Spleen (tissue), 11 donors: ENCODE measurements at regions not wholly inside any gene's neighbourhood (a gene's known extent, or its start where the extent isn't known, plus 50 kb on each side); places are given as distances from the start of the nearest gene placed in this dataset.

ENCODE experiments used
- DNase-seq: peaks from one replicate; pipeline ENCODE4 v3.0.0-alpha.2; 2020
- H3K27ac ChIP-seq, 8 donors: fragments of 200-600 bp; sonication (generic) in 7 of 8; 1 replicate in 4 of 8; 2 replicates in 4 of 8; pipeline versions ENCODE4 v1.5.0 to v1.8.0; 2016 to 2021; ENCODE audit warnings: inconsistent platforms in 4 of 8, mild to moderate bottlenecking in 4 of 8, moderate library complexity in 1 of 8
- H3K27me3 ChIP-seq, 7 donors: fragments of 200-600 bp; sonication (generic) in 6 of 7; replicated peaks in 1 of 7; 1 replicate in 4 of 7; 2 replicates in 3 of 7; pipeline versions ENCODE4 v1.5.0 to v1.8.0; 2016 to 2021; ENCODE audit warnings: inconsistent platforms in 3 of 7, mild to moderate bottlenecking in 1 of 7
- H3K36me3 ChIP-seq, 6 donors: fragments of 200-600 bp; sonication (generic) in 5 of 6; 1 replicate in 4 of 6; 2 replicates in 2 of 6; pipeline versions ENCODE4 v1.5.0 to v1.8.0; 2016 to 2021; ENCODE audit warnings: inconsistent platforms in 2 of 6
- H3K4me1 ChIP-seq, 6 donors: fragments of 200-600 bp; sonication (generic) in 5 of 6; 1 replicate in 3 of 6; 2 replicates in 3 of 6; pipeline versions ENCODE4 v1.5.0 to v1.8.0; 2016 to 2021; ENCODE audit warnings: inconsistent platforms in 3 of 6
- H3K4me3 ChIP-seq, 8 donors: fragments of 200-600 bp; sonication (generic) in 7 of 8; 1 replicate in 4 of 8; 2 replicates in 4 of 8; pipeline versions ENCODE4 v1.5.0 to v1.8.0; 2016 to 2021; ENCODE audit warnings: inconsistent platforms in 4 of 8, mild to moderate bottlenecking in 4 of 8, moderate library complexity in 2 of 8
- H3K9me3 ChIP-seq, 8 donors: fragments of 200-600 bp; sonication (generic) in 7 of 8; 1 replicate in 4 of 8; 2 replicates in 4 of 8; pipeline versions ENCODE4 v1.5.0 to v1.8.0; 2016 to 2021; ENCODE audit warnings: inconsistent platforms in 4 of 8
- CTCF ChIP-seq, 11 experiments: fragments of 200-600 bp in 7 of 11; fragments of 450-650 bp in 4 of 11; sonication (generic) in 4 of 11; IDR thresholded peaks in 8 of 11; conservative IDR thresholded peaks in 3 of 11; 1 replicate in 7 of 11; 2 replicates in 4 of 11; pipeline versions ENCODE4 v1.4.0 to v1.8.0; 2016 to 2021; ENCODE audit warnings: antibody characterized with exemption in 11 of 11, inconsistent platforms in 4 of 11, mild to moderate bottlenecking in 1 of 11
- POLR2A ChIP-seq, 3 donors: fragments of 450-650 bp; IDR thresholded peaks; one replicate each; pipeline ENCODE4 v1.5.1; 2017; ENCODE audit warnings: antibody characterized with exemption in 3 of 3, mild to moderate bottlenecking in 1 of 3
- POLR2AphosphoS5 ChIP-seq, 3 donors: sonication (generic); formaldehyde crosslinking; IDR thresholded peaks; one replicate each; pipeline ENCODE4 v1.5.1; 2017; ENCODE audit warnings: antibody characterized with exemption in 3 of 3
- WGBS, 5 donors: extraction: QIAGEN DNeasy Blood & Tissue Kit in 3 of 5; methylation state at CpG; one replicate each; pipeline versions ENCODE4 v1.1.5 to v1.1.7; 2013 to 2018; 5-methylcytosine and 5-hydroxymethylcytosine counted together
- intact Hi-C: fragments of 100-400 bp; cut with DNase I; formaldehyde crosslinking; loops from one replicate; pipeline ENCODE4 v1.15.0; 2023; ENCODE audit warnings: low total_unique reads
- donor health status: healthy with polysubstance abuse.
- donor health status: DM: no; HTN: no; CAD: no; lungs with moderate emphysema.
- donor health status: DM: no; HTN: no; CAD: no.
- donor health status: Bipolar disorder and iron deficiency.
- donor health status: healthy.
- donor health status: DM: no; HTN: no; CAD: no.
- donor health status: DM: yes; HTN: yes; CAD: no.

GRCh38 chr18:72114801-72115594 is 429.1 kb downstream of the CBLN2 start:
- TF ChIP-seq CTCF (IDR thresholded peaks at IDR 0.05 in 8 of 11, conservative IDR thresholded peaks at IDR 0.05 in 3 of 11) (no peak), POLR2A (IDR thresholded peaks at IDR 0.05) (no peak), POLR2AphosphoS5 (IDR thresholded peaks at IDR 0.05) (no peak)
- intact Hi-C loops = no loop called here
- Histone ChIP-seq H3K36me3 (no peaks in the 10 kb centered on the region), H3K9me3 (peaks cover 0 to 16% (median 0%) of the 10 kb centered on the region in 8 donors), H3K4me3 (no peak overlapping the region), H3K4me1 (no peaks in the 10 kb centered on the region), H3K27me3 (no peaks in the 10 kb centered on the region), H3K27ac (no peak overlapping the region)
- no peak for DNase-seq
- 83 to 96% (median 88%) methylated on average over 4 of the region's 4 CpGs for WGBS, 5 donors

- H3K9me3 ChIP-seq = peaks cover 0 to 4% (median 0%) of the 10 kb centered on the region in 8 donors
- no peak overlapping the region for H3K27ac ChIP-seq
- H3K4me3 ChIP-seq = no peak overlapping the region
- TF ChIP-seq POLR2AphosphoS5 (IDR thresholded peaks at IDR 0.05) (no peak), CTCF (IDR thresholded peaks at IDR 0.05 in 8 of 11, conservative IDR thresholded peaks at IDR 0.05 in 3 of 11) (no peak), POLR2A (IDR thresholded peaks at IDR 0.05) (no peak)
- 36 to 47% (median 41%) methylated on average over 9 of the region's 9 CpGs for WGBS, 5 donors
- intact Hi-C loops = no loop called here
- H3K27me3 ChIP-seq = no peaks in the 10 kb centered on the region
- no peaks in the 10 kb centered on the region for H3K4me1 ChIP-seq
- no peaks in the 10 kb centered on the region for H3K36me3 ChIP-seq
- DNase-seq = no peak
Observed at GRCh38 chr18:72107647-72108383, 436.3 kb downstream of the CBLN2 start.

GRCh38 chr18:72104851-72105250 is 439.3 kb downstream of the CBLN2 start:
- 78 to 89% (median 85%) methylated on average over 4 of the region's 4 CpGs for WGBS, 5 donors
- Histone ChIP-seq H3K4me1 (no peaks in the 10 kb centered on the region), H3K27ac (no peak overlapping the region), H3K36me3 (no peaks in the 10 kb centered on the region), H3K9me3 (peaks cover 0 to 4% (median 0%) of the 10 kb centered on the region in 8 donors), H3K27me3 (no peaks in the 10 kb centered on the region), H3K4me3 (no peak overlapping the region)
- no peak for DNase-seq
- TF ChIP-seq CTCF (IDR thresholded peaks at IDR 0.05 in 8 of 11, conservative IDR thresholded peaks at IDR 0.05 in 3 of 11) (no peak), POLR2A (IDR thresholded peaks at IDR 0.05) (no peak), POLR2AphosphoS5 (IDR thresholded peaks at IDR 0.05) (no peak)
- intact Hi-C loops = no loop called here

GRCh38 chr18:72102412-72102811 is 441.7 kb downstream of the CBLN2 start:
- H3K4me1 ChIP-seq = no peaks in the 10 kb centered on the region
- no peak overlapping the region for H3K4me3 ChIP-seq
- H3K9me3 ChIP-seq = peaks cover 0 to 11% (median 0%) of the 10 kb centered on the region in 8 donors
- no peak for DNase-seq
- H3K36me3 ChIP-seq = no peaks in the 10 kb centered on the region
- 42 to 91% (median 56%) methylated on average over 1 to 2 of the region's 2 CpGs for WGBS, 5 donors
- no peaks in the 10 kb centered on the region for H3K27me3 ChIP-seq
- no peak overlapping the region for H3K27ac ChIP-seq
- intact Hi-C loops = no loop called here
- TF ChIP-seq POLR2AphosphoS5 (IDR thresholded peaks at IDR 0.05) = no peak
- no peak for TF ChIP-seq CTCF (IDR thresholded peaks at IDR 0.05 in 8 of 11, conservative IDR thresholded peaks at IDR 0.05 in 3 of 11)
- no peak for TF ChIP-seq POLR2A (IDR thresholded peaks at IDR 0.05)
